Upper lobe of left lung (tissue), 6 donors: ENCODE measurements at regions not wholly inside any gene's neighbourhood (a gene's known extent, or its start where the extent isn't known, plus 50 kb on each side); places are given as distances from the start of the nearest gene placed in this dataset.

ENCODE experiments used
- ATAC-seq, 2 donors: fragments of 200-7000 bp; cut with Tn5 transposase; one replicate each; pipeline ENCODE4 v1.9.1; 2022; ENCODE audit warnings: mild to moderate bottlenecking in 2 of 2, moderate library complexity in 2 of 2; ENCODE audit not compliant: low FRiP score in 2 of 2
- DNase-seq, 2 donors: peaks; one replicate each; pipeline ENCODE4 v3.0.0-alpha.2; 2019 to 2020
- H3K27ac ChIP-seq, 4 donors: fragments of 200-600 bp; sonication (generic); one replicate each; pipeline ENCODE4 v1.5.1; 2016 to 2019
- H3K27me3 ChIP-seq, 4 donors: fragments of 200-600 bp; sonication (generic); one replicate each; pipeline ENCODE4 v1.5.1; 2017 to 2019
- H3K36me3 ChIP-seq, 4 donors: fragments of 200-600 bp; sonication (generic); one replicate each; pipeline ENCODE4 v1.5.1; 2016 to 2019
- H3K4me1 ChIP-seq, 4 donors: fragments of 200-600 bp; sonication (generic); one replicate each; pipeline ENCODE4 v1.5.1; 2018 to 2019
- H3K4me3 ChIP-seq, 4 donors: fragments of 200-600 bp; sonication (generic); one replicate each; pipeline ENCODE4 v1.5.1; 2017 to 2019; ENCODE audit warnings: mild to moderate bottlenecking in 2 of 4, moderate library complexity in 1 of 4
- H3K9me3 ChIP-seq, 4 donors: fragments of 200-600 bp; sonication (generic); one replicate each; pipeline ENCODE4 v1.5.1; 2018 to 2019
- EP300 ChIP-seq, 4 donors: sonication (generic); formaldehyde crosslinking; IDR thresholded peaks; one replicate each; pipeline ENCODE4 v1.5.1; 2017; ENCODE audit warnings: antibody characterized with exemption in 4 of 4, control low read depth in 2 of 4
- POLR2A ChIP-seq, 4 donors: fragments of 450-650 bp; IDR thresholded peaks; one replicate each; pipeline ENCODE4 v1.5.1; 2016 to 2017; ENCODE audit warnings: antibody characterized with exemption in 4 of 4, mild to moderate bottlenecking in 2 of 4
- POLR2AphosphoS5 ChIP-seq, 2 donors: sonication (generic); formaldehyde crosslinking; IDR thresholded peaks; one replicate each; pipeline ENCODE4 v1.5.1; 2017; ENCODE audit warnings: antibody characterized with exemption in 2 of 2
- WGBS, 2 donors: methylation state at CpG; one replicate each; pipeline ENCODE4 v1.1.5; 2017 to 2018; 5-methylcytosine and 5-hydroxymethylcytosine counted together
- TF ChIP-seq, protein P1 (sequence below), 6 experiments: fragments of 450-650 bp in 4 of 6; fragments of 200-600 bp in 2 of 6; sonication (generic) in 2 of 6; IDR thresholded peaks; one replicate each; pipeline ENCODE4 v1.5.1; 2016 to 2019; ENCODE audit warnings: antibody characterized with exemption in 6 of 6
- donor health status: DM: no; HTN: no; CAD: no; lungs with moderate emphysema.
- donor health status: DM: no; HTN: yes; CAD: no; lungs with severe emphysema.

DNA sequence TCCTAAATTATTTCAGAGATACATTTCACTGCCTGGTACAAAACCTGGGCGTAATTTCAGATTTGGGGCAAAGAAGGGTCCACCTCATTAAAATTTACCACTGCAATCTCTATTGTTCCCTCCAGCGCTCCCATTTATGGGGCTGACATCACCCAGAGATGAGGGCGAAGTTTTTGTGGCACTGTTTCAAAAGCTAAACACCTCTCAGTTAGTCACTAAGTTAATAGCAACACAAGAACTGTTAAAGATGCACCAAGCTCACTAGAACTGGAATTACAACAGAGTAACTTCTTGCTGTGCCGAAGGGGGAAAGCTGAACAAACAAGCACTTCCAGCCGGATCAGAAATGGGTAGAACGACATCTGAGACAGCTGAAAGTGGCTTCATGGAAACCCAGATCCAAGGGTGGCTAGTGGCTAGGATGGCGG lies 179.4 kb downstream of the GATA3 start:
- TF ChIP-seq EP300 (IDR thresholded peaks at IDR 0.05) (no peak), POLR2A (IDR thresholded peaks at IDR 0.05) (no peak), POLR2AphosphoS5 (IDR thresholded peaks at IDR 0.05) (no peak)
- TF ChIP-seq, protein P1, sequence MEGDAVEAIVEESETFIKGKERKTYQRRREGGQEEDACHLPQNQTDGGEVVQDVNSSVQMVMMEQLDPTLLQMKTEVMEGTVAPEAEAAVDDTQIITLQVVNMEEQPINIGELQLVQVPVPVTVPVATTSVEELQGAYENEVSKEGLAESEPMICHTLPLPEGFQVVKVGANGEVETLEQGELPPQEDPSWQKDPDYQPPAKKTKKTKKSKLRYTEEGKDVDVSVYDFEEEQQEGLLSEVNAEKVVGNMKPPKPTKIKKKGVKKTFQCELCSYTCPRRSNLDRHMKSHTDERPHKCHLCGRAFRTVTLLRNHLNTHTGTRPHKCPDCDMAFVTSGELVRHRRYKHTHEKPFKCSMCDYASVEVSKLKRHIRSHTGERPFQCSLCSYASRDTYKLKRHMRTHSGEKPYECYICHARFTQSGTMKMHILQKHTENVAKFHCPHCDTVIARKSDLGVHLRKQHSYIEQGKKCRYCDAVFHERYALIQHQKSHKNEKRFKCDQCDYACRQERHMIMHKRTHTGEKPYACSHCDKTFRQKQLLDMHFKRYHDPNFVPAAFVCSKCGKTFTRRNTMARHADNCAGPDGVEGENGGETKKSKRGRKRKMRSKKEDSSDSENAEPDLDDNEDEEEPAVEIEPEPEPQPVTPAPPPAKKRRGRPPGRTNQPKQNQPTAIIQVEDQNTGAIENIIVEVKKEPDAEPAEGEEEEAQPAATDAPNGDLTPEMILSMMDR (IDR thresholded peaks at IDR 0.05) = no peak
- no peaks in the 10 kb centered on the region for H3K4me1 ChIP-seq
- no peak for ATAC-seq

GRCh38 chr10:8235253-8236027 lies 181.0 kb downstream of the GATA3 start:
- Histone ChIP-seq H3K9me3 (no peaks in the 10 kb centered on the region), H3K27me3 (no peaks in the 10 kb centered on the region), H3K4me1 (no peaks in the 10 kb centered on the region), H3K27ac (no peak overlapping the region), H3K36me3 (no peaks in the 10 kb centered on the region), H3K4me3 (no peak overlapping the region)
- DNase-seq (peak in 1 of 2 donors; percentile 12), ATAC-seq (no peak)
- TF ChIP-seq POLR2AphosphoS5 (IDR thresholded peaks at IDR 0.05) (no peak), POLR2A (IDR thresholded peaks at IDR 0.05) (no peak), EP300 (IDR thresholded peaks at IDR 0.05) (no peak)
- TF ChIP-seq, protein P1 (IDR thresholded peaks at IDR 0.05) = no peak
- 87 to 89% methylated on average over 19 to 23 of the region's 25 CpGs for WGBS, 2 donors

More for the DNA sequence above, 179.4 kb downstream of the GATA3 start:
- DNase-seq = no peak
- Histone ChIP-seq H3K4me3 (no peak overlapping the region), H3K27ac (no peak overlapping the region), H3K36me3 (no peaks in the 10 kb centered on the region), H3K9me3 (no peaks in the 10 kb centered on the region), H3K27me3 (no peaks in the 10 kb centered on the region)
- 84 to 91% methylated on average over 7 of the region's 7 CpGs for WGBS, 2 donors

GRCh38 chr10:8238986-8239385 lies 184.5 kb downstream of the GATA3 start:
- no peaks in the 10 kb centered on the region for H3K4me1 ChIP-seq
- DNase-seq (no peak), ATAC-seq (no peak)
- 54 to 55% methylated on average over 7 of the region's 7 CpGs for WGBS, 2 donors
- no peak overlapping the region for H3K4me3 ChIP-seq
- H3K9me3 ChIP-seq = no peaks in the 10 kb centered on the region
- no peaks in the 10 kb centered on the region for H3K27me3 ChIP-seq
- no peaks in the 10 kb centered on the region for H3K36me3 ChIP-seq
- H3K27ac ChIP-seq = no peak overlapping the region
- TF ChIP-seq POLR2AphosphoS5 (IDR thresholded peaks at IDR 0.05) (no peak), EP300 (IDR thresholded peaks at IDR 0.05) (no peak), POLR2A (IDR thresholded peaks at IDR 0.05) (no peak)
- TF ChIP-seq, protein P1 (IDR thresholded peaks at IDR 0.05) = no peak

- Histone ChIP-seq H3K4me1 (no peaks in the 10 kb centered on the region), H3K4me3 (no peak overlapping the region), H3K9me3 (no peaks in the 10 kb centered on the region), H3K27ac (no peak overlapping the region), H3K27me3 (no peaks in the 10 kb centered on the region), H3K36me3 (no peaks in the 10 kb centered on the region)
- DNase-seq (no peak), ATAC-seq (no peak)
- TF ChIP-seq, protein P1 (IDR thresholded peaks at IDR 0.05) = no peak
- TF ChIP-seq POLR2AphosphoS5 (IDR thresholded peaks at IDR 0.05) (no peak), EP300 (IDR thresholded peaks at IDR 0.05) (no peak), POLR2A (IDR thresholded peaks at IDR 0.05) (no peak)
- WGBS, 2 donors = 78 to 86% methylated on average over 2 of the region's 2 CpGs
Measured at GRCh38 chr10:8240861-8241260, 186.4 kb downstream of the GATA3 start.
